Endothelial cell of umbilical vein (primary cell): ENCODE measurements at regions not wholly inside any gene's neighbourhood (a gene's known extent, or its start where the extent isn't known, plus 50 kb on each side); places are given as distances from the start of the nearest gene placed in this dataset.

ENCODE experiments used
- CTCF ChIP-seq, 2 donors: IDR thresholded peaks; 1 replicate in 1 of 2; 2 replicates in 1 of 2; pipeline ENCODE4 v1.5.1; 2011; ENCODE audit warnings: low read length in 2 of 2, mild to moderate bottlenecking in 2 of 2, moderate library complexity in 2 of 2, control low read depth in 1 of 2, inconsistent platforms in 1 of 2, low read depth in 1 of 2; ENCODE audit not compliant: insufficient read depth in 1 of 2; ENCODE audit errors: extremely low read depth in 1 of 2
- EZH2 ChIP-seq: IDR thresholded peaks from 2 replicates; pipeline ENCODE4 v1.6.1; 2012; ENCODE audit warnings: borderline replicate concordance, low read depth, mild to moderate bottlenecking, moderate library complexity, low read length, inconsistent platforms; ENCODE audit not compliant: severe bottlenecking
- JUN ChIP-seq: IDR thresholded peaks from 2 replicates; pipeline ENCODE4 v1.6.1; 2011; ENCODE audit warnings: borderline replicate concordance, low read depth; ENCODE audit not compliant: insufficient read length, insufficient read depth
- MAX ChIP-seq: IDR thresholded peaks from 2 replicates; pipeline ENCODE4 v1.6.1; 2011; ENCODE audit not compliant: insufficient read depth, insufficient read length
- MYC ChIP-seq: IDR thresholded peaks from one replicate; pipeline ENCODE4 v1.6.1; 2011; ENCODE audit warnings: mild to moderate bottlenecking, low read depth, low read length
- POLR2A ChIP-seq: IDR thresholded peaks from 2 replicates; pipeline ENCODE4 v1.6.1; 2012; ENCODE audit warnings: low read depth, mild to moderate bottlenecking, control low read depth, low read length
- POLR2AphosphoS5 ChIP-seq: IDR thresholded peaks from 2 replicates; pipeline ENCODE4 v1.6.1; 2012; ENCODE audit warnings: low read depth, mild to moderate bottlenecking, control low read depth, low read length, moderate library complexity; ENCODE audit not compliant: insufficient read depth

GRCh38 chr7:69088185-69088584 lies 510.1 kb upstream of the AUTS2 start:
- TF ChIP-seq EZH2 (no peak), MAX (no peak), CTCF (IDR thresholded peaks at IDR 0.05; ENCODE audit: extremely low read depth in 1 of 2, insufficient read depth in 1 of 2, low read depth in 1 of 2, low read length in 2 of 2) (no peak), POLR2A (no peak), POLR2AphosphoS5 (no peak), JUN (no peak), MYC (no peak)
